ENCODE measurements at regions not wholly inside any gene's neighbourhood (a gene's known extent, or its start where the extent isn't known, plus 50 kb on each side); places are given as distances from the start of the nearest gene placed in this dataset.

- ChIA-PET CTCF (no interaction called here), POLR2A (no interaction called here)
- Mint-ChIP-seq H3K36me3 (ENCODE audit: insufficient read depth, unreplicated experiment) (no peaks in the 10 kb centered on the region), H3K4me3 (ENCODE audit: unreplicated experiment) (no peak overlapping the region), H3K27ac (ENCODE audit: unreplicated experiment) (no peak overlapping the region), H3K4me1 (ENCODE audit: low read depth, unreplicated experiment) (no peaks in the 10 kb centered on the region), H3K9me3 (ENCODE audit: unreplicated experiment) (no peaks in the 10 kb centered on the region), H3K27me3 (ENCODE audit: insufficient read depth, unreplicated experiment) (peaks cover 4% of the 10 kb centered on the region)
- BruUV-seq (replicated peaks): no TSS peak
- H3K4me1 ChIP-seq: no peaks in the 10 kb centered on the region
- no peaks in the 10 kb centered on the region for H3K9me3 ChIP-seq
- no peaks in the 10 kb centered on the region for H3K27me3 ChIP-seq (replicated peaks; ENCODE audit: control insufficient read depth, insufficient read depth, low read length)
- H3K36me3 ChIP-seq (ENCODE audit: control insufficient read depth, insufficient read depth, low read length): no peaks in the 10 kb centered on the region
- no peak for DNase-seq
- intact Hi-C loops (cut with micrococcal nuclease; ENCODE audit: unreplicated experiment): no loop called here
- TF ChIP-seq CTCF (IDR thresholded peaks at IDR 0.05; ENCODE audit: insufficient read depth in 1 of 2, low read depth in 1 of 2, low read length in 1 of 2, severe bottlenecking in 1 of 2, unreplicated experiment in 1 of 2): no peak
- no peak overlapping the region for H3K4me3 ChIP-seq (ENCODE audit: low read depth, low read length)
Observed at GRCh38 chr3:76096036-76096435, 310.7 kb upstream of the ZNF717 start.

DNA sequence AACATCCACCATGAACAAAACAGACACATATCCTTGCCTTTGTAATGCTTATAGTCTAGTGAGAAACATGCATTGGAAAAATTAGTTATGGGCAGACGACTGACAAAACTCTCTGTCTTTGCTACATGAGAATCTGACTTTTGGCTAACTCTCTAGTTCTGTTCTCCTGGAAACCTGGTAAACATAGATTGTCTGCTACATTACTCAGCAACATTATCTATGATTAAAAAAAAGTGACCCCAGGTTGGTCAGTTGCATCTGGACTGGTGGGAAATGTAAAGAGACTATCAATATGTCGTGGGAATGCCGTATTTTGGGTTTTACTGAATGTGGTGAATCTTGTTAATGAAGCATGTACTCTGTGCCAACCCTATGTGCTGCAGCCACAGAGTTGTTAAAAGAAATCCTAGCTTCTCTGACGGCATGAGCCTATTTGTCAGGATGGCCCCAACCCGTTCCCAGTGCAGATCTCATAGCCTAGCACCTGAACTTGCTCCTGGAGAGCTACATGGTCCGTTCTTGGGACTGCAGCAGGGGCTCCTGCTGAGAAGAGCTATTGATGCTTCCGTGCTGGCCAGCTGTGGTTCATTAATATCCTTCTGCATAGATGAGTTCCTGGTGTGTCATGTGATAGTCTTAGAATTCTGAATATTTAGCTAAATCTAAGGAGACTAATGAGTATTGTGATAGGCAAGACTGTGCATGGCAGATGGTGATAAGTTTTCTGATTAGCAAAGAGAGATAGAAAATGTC is 311.7 kb upstream of the ZNF717 start:
- Mint-ChIP-seq H3K4me3 (ENCODE audit: unreplicated experiment) (no peak overlapping the region), H3K4me1 (ENCODE audit: low read depth, unreplicated experiment) (no peaks in the 10 kb centered on the region), H3K36me3 (ENCODE audit: insufficient read depth, unreplicated experiment) (no peaks in the 10 kb centered on the region), H3K27me3 (ENCODE audit: insufficient read depth, unreplicated experiment) (peaks cover 4% of the 10 kb centered on the region), H3K9me3 (ENCODE audit: unreplicated experiment) (no peaks in the 10 kb centered on the region), H3K27ac (ENCODE audit: unreplicated experiment) (no peak overlapping the region)
- no peak for DNase-seq
- no TSS peak for BruUV-seq (replicated peaks)
- Histone ChIP-seq H3K27me3 (replicated peaks; ENCODE audit: control insufficient read depth, insufficient read depth, low read length) (no peaks in the 10 kb centered on the region), H3K36me3 (ENCODE audit: control insufficient read depth, insufficient read depth, low read length) (no peaks in the 10 kb centered on the region), H3K4me1 (no peaks in the 10 kb centered on the region), H3K4me3 (ENCODE audit: low read depth, low read length) (no peak overlapping the region), H3K9me3 (no peaks in the 10 kb centered on the region)
- intact Hi-C loops (cut with micrococcal nuclease; ENCODE audit: unreplicated experiment): no loop called here
- POLR2A ChIA-PET: no interaction called here
- no peak for TF ChIP-seq CTCF (IDR thresholded peaks at IDR 0.05; ENCODE audit: insufficient read depth in 1 of 2, low read depth in 1 of 2, low read length in 1 of 2, severe bottlenecking in 1 of 2, unreplicated experiment in 1 of 2)
- CTCF ChIA-PET: no interaction called here

DNA sequence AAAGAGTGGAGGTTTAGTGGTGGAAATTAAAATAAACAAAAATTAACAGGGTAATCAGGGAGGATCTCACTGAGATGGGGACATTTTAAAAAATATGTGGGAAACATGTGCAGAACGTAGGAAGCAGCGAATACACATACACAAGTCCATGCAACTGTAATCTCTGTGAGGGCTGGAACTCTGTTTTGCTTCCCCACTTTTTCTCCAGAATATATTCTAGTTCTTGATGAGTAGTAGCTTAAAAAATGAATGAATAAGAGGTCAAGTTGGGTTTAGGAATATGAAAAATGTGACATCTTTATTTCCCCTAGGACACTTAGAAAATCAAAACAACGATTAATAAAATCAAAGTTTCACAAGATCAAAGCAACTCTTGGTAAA is 312.2 kb upstream of the ZNF717 start:
- Histone ChIP-seq H3K4me1 (no peaks in the 10 kb centered on the region), H3K36me3 (ENCODE audit: control insufficient read depth, insufficient read depth, low read length) (no peaks in the 10 kb centered on the region), H3K27me3 (replicated peaks; ENCODE audit: control insufficient read depth, insufficient read depth, low read length) (no peaks in the 10 kb centered on the region), H3K9me3 (no peaks in the 10 kb centered on the region), H3K4me3 (ENCODE audit: low read depth, low read length) (no peak overlapping the region)
- no peaks in the 10 kb centered on the region for H3K4me1 Mint-ChIP-seq (ENCODE audit: low read depth, unreplicated experiment)
- ChIA-PET CTCF (no interaction called here), POLR2A (no interaction called here)
- no peak for TF ChIP-seq CTCF (IDR thresholded peaks at IDR 0.05; ENCODE audit: insufficient read depth in 1 of 2, low read depth in 1 of 2, low read length in 1 of 2, severe bottlenecking in 1 of 2, unreplicated experiment in 1 of 2)
- BruUV-seq (replicated peaks): no TSS peak
- H3K27me3 Mint-ChIP-seq (ENCODE audit: insufficient read depth, unreplicated experiment): no peaks in the 10 kb centered on the region
- H3K9me3 Mint-ChIP-seq (ENCODE audit: unreplicated experiment): no peaks in the 10 kb centered on the region
- no peak overlapping the region for H3K4me3 Mint-ChIP-seq (ENCODE audit: unreplicated experiment)
- intact Hi-C loops (cut with micrococcal nuclease; ENCODE audit: unreplicated experiment): no loop called here
- no peak for DNase-seq
- H3K27ac Mint-ChIP-seq (ENCODE audit: unreplicated experiment): no peak overlapping the region
- no peaks in the 10 kb centered on the region for H3K36me3 Mint-ChIP-seq (ENCODE audit: insufficient read depth, unreplicated experiment)

All from Caco-2 (cell line).